HUES48 (cell line): ENCODE measurements at regions not wholly inside any gene's neighbourhood (a gene's known extent, or its start where the extent isn't known, plus 50 kb on each side); places are given as distances from the start of the nearest gene placed in this dataset.

Experiments
- H3K27ac ChIP-seq: one replicate; pipeline ENCODE4 v1.7.0; 2013; ENCODE audit warnings: low read depth, low read length, inconsistent platforms
- H3K27me3 ChIP-seq: 2 replicates; pipeline ENCODE4 v1.6.1; 2013; ENCODE audit warnings: mild to moderate bottlenecking, low read length; ENCODE audit not compliant: control insufficient read depth, insufficient read depth
- H3K36me3 ChIP-seq: 2 replicates; pipeline ENCODE4 v1.6.1; 2013; ENCODE audit warnings: low read length; ENCODE audit not compliant: control insufficient read depth, insufficient read depth
- H3K4me1 ChIP-seq: 2 replicates; pipeline ENCODE4 v1.6.1; 2013; ENCODE audit warnings: mild to moderate bottlenecking, low read length; ENCODE audit not compliant: control insufficient read depth, insufficient read depth
- H3K4me3 ChIP-seq: 2 replicates; pipeline ENCODE4 v1.5.1; 2013; ENCODE audit warnings: mild to moderate bottlenecking, low read depth, low read length
- H3K9ac ChIP-seq: 2 replicates; pipeline ENCODE4 v1.6.1; 2013; ENCODE audit warnings: mild to moderate bottlenecking, low read depth, low read length, moderate library complexity
- H3K9me3 ChIP-seq: 2 replicates; pipeline ENCODE4 v1.6.1; 2013; ENCODE audit warnings: low read length; ENCODE audit not compliant: control insufficient read depth, insufficient read depth

DNA sequence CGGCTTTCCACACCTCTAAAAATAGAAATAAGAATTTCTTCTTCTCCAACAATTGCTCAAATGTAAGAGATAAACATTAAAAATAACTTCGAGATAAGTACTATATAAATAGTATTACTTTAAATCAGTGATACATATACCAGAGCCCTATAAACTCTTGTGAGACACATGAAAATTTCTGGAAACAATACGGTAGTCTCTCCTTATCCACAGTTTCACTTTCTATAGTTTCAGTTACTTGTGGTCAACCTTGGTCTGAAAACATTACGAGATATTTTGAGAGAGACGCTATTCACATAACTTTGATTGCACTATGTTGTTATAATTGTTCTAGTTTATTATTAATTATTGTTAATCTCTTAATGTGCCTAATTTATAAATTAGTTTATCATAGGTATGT, 101.5 kb upstream of the CXXC4 start:
- H3K36me3 ChIP-seq, result no peaks in the 10 kb centered on the region
- no peaks in the 10 kb centered on the region for H3K9me3 ChIP-seq
- H3K27ac ChIP-seq, result no peak overlapping the region
- no peak overlapping the region for H3K9ac ChIP-seq
- H3K4me1 ChIP-seq, result peaks cover 24% of the 10 kb centered on the region
- no peak overlapping the region for H3K4me3 ChIP-seq
- no peaks in the 10 kb centered on the region for H3K27me3 ChIP-seq

DNA sequence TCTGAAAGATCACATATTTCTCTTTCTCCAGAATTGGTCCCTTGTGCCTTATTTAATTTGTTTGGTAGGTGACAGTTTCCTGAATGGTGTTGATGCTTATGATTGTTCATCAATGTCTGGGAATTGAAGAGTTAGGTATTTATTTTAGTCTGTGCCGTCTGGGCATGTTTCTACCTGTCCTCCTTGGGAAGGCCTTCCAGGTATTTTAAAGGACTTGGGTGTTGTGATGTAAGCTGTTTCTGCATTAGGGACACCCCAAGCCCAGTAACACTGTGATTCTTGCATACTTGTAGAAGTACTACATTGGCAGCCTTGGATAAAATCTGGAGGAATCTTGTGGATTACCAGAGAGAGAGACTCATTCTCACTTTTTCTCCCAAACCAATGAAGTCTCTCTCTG, 120.8 kb upstream of the CXXC4 start:
- Histone ChIP-seq H3K9ac (no peak overlapping the region), H3K4me1 (peaks cover 9% of the 10 kb centered on the region), H3K4me3 (no peak overlapping the region), H3K9me3 (no peaks in the 10 kb centered on the region), H3K36me3 (no peaks in the 10 kb centered on the region), H3K27me3 (no peaks in the 10 kb centered on the region), H3K27ac (no peak overlapping the region)

DNA sequence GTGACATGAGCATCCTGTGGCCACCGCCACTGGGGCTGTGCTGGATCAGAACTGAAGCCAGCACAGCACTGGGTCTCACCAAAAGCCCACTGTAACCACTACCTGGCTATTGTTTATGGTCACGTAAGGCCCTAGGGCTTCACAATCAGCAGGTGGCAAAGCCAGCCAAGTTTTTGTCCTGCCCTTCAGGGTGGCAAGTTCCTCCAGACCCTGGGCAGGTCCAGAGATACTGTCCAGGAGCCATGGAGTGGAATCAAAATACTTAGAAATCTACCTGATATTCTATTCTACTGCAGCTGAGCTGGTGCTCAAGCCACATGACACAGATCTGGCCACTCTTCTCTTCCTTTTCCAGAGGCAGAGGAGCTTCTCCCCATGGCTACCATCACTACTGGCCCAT, 121.2 kb upstream of the CXXC4 start:
- Histone ChIP-seq H3K27me3 (no peaks in the 10 kb centered on the region), H3K27ac (no peak overlapping the region), H3K9me3 (no peaks in the 10 kb centered on the region), H3K36me3 (no peaks in the 10 kb centered on the region), H3K4me3 (no peak overlapping the region), H3K4me1 (peaks cover 9% of the 10 kb centered on the region), H3K9ac (no peak overlapping the region)

DNA sequence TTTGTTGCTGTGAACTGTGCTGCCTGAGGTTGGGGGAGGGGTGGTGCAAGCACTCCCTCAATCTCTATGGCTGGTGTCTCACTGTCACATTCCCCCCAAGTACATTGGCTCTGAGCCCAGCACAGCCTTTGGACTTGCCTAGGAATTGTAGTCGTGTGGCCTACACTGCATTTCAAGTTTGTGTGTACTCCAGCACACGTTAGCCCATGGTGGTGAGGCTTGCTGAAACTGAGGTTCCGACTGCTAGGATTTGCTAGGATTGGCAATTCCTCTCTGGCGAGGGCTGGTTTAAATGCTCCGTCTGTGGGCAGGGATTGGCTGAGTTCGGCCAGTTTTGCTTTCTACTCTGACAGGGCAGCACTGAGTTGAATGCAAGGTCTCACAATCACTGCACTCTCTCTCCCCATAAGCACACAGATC, 121.7 kb upstream of the CXXC4 start:
- Histone ChIP-seq H3K4me1 (peaks cover 9% of the 10 kb centered on the region), H3K27ac (no peak overlapping the region), H3K9ac (no peak overlapping the region), H3K27me3 (no peaks in the 10 kb centered on the region), H3K9me3 (no peaks in the 10 kb centered on the region), H3K4me3 (no peak overlapping the region), H3K36me3 (no peaks in the 10 kb centered on the region)

DNA sequence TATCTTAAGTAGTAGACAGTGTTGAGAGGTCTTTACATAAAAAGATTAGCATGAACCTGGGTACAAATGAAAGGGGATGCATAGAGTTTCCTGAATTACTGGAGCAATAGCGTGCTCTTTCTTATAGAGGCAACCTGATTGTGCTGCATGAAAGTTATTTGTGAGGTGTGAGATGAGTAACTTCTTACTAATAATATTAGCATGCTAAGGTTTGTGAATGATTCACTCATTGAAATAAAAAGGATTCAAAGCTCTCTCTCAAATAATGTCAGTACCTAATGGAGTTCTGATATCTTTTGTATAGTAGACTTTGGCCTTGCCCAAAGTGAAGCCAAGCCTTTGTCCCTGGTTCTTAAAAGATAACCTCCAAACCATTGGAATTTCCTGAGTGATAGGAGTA, 131.0 kb upstream of the CXXC4 start:
- no peaks in the 10 kb centered on the region for H3K9me3 ChIP-seq
- no peak overlapping the region for H3K27ac ChIP-seq
- no peak overlapping the region for H3K9ac ChIP-seq
- no peaks in the 10 kb centered on the region for H3K4me1 ChIP-seq
- no peaks in the 10 kb centered on the region for H3K27me3 ChIP-seq
- H3K4me3 ChIP-seq, result no peak overlapping the region
- H3K36me3 ChIP-seq, result no peaks in the 10 kb centered on the region

DNA sequence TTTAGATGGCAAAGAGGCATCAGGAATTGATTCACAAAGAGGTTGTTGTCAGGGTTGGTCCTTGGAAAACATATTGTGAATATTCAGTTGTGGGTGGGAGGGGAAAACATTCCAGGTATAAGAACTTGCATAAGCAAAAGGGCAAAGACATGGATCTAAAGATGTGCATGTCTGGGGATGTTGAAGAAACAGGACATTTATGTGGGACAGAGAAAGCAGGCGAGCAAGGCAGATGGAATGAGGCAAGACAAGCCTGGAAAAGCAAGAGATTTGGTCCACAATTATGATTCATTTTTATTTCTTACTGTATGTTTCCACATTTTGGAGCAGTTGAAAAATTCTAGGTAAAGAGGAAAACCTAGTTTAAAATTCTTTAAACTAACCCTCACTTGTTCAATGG, 134.9 kb upstream of the CXXC4 start:
- Histone ChIP-seq H3K36me3 (no peaks in the 10 kb centered on the region), H3K27me3 (no peaks in the 10 kb centered on the region), H3K4me1 (no peaks in the 10 kb centered on the region), H3K4me3 (no peak overlapping the region), H3K9ac (no peak overlapping the region), H3K9me3 (no peaks in the 10 kb centered on the region), H3K27ac (no peak overlapping the region)

DNA sequence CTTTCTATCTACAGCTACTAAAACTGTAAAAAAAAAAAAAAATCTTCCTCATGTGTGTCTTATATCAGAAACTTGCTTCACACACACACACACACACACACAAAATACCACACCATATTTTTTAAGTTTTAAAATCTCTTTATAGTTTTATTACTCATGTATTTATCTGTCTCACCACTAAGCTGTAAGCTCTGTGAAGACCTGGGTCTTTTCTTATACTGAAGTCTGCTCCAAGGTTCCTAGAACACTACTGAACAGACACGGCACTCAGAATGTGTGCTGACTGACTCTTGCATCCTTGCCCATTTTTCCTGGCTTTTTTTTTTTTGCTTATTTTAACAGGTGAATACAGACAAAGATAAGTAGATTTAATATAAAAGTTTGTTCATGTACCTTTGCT, 135.6 kb upstream of the CXXC4 start:
- Histone ChIP-seq H3K9me3 (no peaks in the 10 kb centered on the region), H3K36me3 (no peaks in the 10 kb centered on the region), H3K4me3 (no peak overlapping the region), H3K27me3 (no peaks in the 10 kb centered on the region), H3K27ac (no peak overlapping the region), H3K4me1 (no peaks in the 10 kb centered on the region), H3K9ac (no peak overlapping the region)

DNA sequence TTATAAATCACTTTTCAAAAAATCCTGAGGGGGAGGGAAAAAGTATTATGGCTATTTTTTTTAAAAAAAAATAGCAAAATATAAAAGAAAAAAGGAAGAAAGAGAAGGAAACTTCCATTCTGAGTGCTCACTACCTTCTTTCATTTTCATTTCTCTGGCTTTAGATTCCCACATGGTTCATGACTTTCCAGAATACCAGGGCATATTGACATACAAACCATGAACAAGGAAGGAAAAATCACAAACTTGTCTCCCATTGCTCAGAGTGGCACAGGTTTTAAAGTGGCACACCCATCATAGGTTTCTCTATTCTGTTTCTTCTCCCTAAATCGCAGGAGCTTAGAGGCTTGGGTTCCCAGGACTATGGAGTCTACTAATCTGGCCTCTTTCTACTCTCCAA, 136.3 kb upstream of the CXXC4 start:
- Histone ChIP-seq H3K27ac (no peak overlapping the region), H3K9ac (no peak overlapping the region), H3K9me3 (no peaks in the 10 kb centered on the region), H3K27me3 (no peaks in the 10 kb centered on the region), H3K4me3 (no peak overlapping the region), H3K36me3 (no peaks in the 10 kb centered on the region), H3K4me1 (no peaks in the 10 kb centered on the region)

DNA sequence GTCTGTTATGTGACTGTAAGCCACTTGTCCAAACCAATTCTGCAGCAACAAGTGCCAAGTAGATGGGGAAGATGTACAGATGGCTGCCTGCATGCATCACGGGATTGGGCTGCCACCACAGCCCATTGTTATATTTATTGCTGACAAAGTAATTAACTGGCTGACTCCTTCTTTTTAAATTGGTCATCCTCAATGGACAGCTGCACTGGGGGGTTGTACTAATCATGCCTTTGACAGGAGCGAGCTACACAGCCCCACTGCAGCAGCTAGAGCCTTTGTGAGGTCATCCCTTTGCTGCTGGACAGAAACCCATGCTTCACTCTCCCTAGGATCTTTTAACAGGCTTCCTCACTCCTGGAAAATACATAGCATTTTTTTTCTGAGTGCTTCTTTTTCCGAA, 146.7 kb upstream of the CXXC4 start:
- Histone ChIP-seq H3K4me1 (no peaks in the 10 kb centered on the region), H3K27me3 (no peaks in the 10 kb centered on the region), H3K36me3 (no peaks in the 10 kb centered on the region), H3K9me3 (no peaks in the 10 kb centered on the region), H3K27ac (no peak overlapping the region), H3K4me3 (no peak overlapping the region), H3K9ac (no peak overlapping the region)

DNA sequence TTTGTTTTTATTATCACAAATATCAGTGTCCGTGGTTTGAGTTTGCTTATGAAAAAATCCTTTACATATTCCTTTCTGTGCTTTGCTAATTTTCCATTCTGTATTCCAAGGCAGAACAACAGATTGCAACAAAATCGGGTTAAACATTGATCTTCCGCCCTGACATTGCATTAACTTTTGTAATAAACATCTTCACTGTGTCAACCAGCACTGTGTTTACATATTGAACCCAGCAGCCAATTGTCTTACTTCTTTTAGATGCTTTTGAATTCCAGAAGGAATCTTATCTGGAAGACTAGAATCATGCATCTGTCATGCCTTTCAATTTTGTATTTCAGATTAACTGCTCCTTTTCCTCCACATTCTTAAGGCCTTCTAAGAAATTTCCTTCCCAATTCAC, 147.8 kb upstream of the CXXC4 start:
- Histone ChIP-seq H3K9me3 (no peaks in the 10 kb centered on the region), H3K9ac (no peak overlapping the region), H3K27ac (no peak overlapping the region), H3K27me3 (no peaks in the 10 kb centered on the region), H3K4me1 (no peaks in the 10 kb centered on the region), H3K4me3 (no peak overlapping the region), H3K36me3 (no peaks in the 10 kb centered on the region)

DNA sequence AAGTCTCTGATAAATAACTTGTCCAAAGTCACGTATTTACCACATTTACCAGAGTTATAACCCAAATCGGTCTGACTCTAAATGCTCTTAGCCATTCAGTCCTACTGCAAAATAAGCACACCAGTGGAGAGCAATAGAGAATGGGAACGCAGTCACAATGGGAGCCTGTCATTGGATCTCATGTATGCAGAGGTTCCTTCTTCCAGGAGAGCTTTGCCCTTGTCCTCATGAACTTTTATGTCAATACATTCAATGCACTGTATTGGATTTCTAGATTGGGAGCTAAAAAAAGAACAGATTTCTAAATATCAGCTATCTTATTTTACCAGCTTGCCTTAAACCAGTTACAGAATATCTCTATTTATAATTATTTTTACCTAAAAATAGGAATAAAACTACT, 149.1 kb upstream of the CXXC4 start:
- Histone ChIP-seq H3K4me1 (no peaks in the 10 kb centered on the region), H3K9me3 (no peaks in the 10 kb centered on the region), H3K4me3 (no peak overlapping the region), H3K27ac (no peak overlapping the region), H3K27me3 (no peaks in the 10 kb centered on the region), H3K36me3 (no peaks in the 10 kb centered on the region), H3K9ac (no peak overlapping the region)

DNA sequence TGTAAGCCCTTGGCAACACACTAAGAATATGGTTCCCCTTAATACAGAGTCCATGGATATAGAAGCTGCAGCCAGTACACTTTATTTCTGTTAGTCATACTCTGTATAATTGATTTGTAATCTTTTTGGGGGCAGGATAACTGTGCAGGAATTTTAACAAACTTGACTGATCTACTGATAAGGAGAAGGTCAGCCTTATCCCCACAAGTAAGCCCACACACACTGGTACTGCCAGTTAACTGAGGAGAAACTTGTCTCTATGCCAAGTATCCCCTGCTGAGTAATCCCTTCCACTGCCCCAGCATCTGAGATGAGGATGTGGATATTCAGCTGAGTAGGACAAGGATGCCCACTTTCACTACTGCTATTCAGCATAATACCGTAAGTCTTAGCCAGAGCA, 154.9 kb upstream of the CXXC4 start:
- Histone ChIP-seq H3K4me1 (no peaks in the 10 kb centered on the region), H3K4me3 (no peak overlapping the region), H3K9ac (no peak overlapping the region), H3K27ac (no peak overlapping the region), H3K36me3 (no peaks in the 10 kb centered on the region), H3K27me3 (no peaks in the 10 kb centered on the region), H3K9me3 (no peaks in the 10 kb centered on the region; the same call in 1 of the 2 replicates)
